OCI-LY7 (cell line): ENCODE measurements at regions not wholly inside any gene's neighbourhood (a gene's known extent, or its start where the extent isn't known, plus 50 kb on each side); places are given as distances from the start of the nearest gene placed in this dataset.
"Not testable (repeated sequence)": the region's sequence is repeated elsewhere in the genome, so short reads cannot be mapped to it uniquely, and the experiment has no call there.

ENCODE experiments used
- BruUV-seq: library from RNA; stranded (reverse); fragments of 400-500 nt; replicated peaks from 2 replicates; lab custom pipeline; 2021; lab: Mats Ljungman, UMichigan
- CTCF ChIA-PET: fragments of 300-600 bp; sonication (Branson Sonifier 250); formaldehyde crosslinking; loops from one replicate; lab custom pipeline; 2022; ENCODE audit warnings: antibody characterized with exemption; ENCODE audit not compliant: unreplicated experiment; lab: Charles Lee
- POLR2A ChIA-PET: fragments of 300-600 bp; sonication (Branson Sonifier 250); formaldehyde crosslinking; loops from one replicate; lab custom pipeline; 2022; ENCODE audit warnings: antibody characterized with exemption; lab: Charles Lee
- DNase-seq: peaks from one replicate; pipeline ENCODE4 v3.0.0-alpha.2; 2015; ENCODE audit warnings: low spot score
- H2AFZ ChIP-seq: fragments of 200-600 bp; sonication (generic), shearing (Covaris generic); 2 replicates; pipeline ENCODE4 v1.6.1; 2014; ENCODE audit warnings: mild to moderate bottlenecking, antibody characterized with exemption, low read length, moderate library complexity
- H3K27ac ChIP-seq: fragments of 200-600 bp; sonication (generic); 2 replicates; pipeline ENCODE4 v1.5.1; 2014; ENCODE audit warnings: mixed run types, low read depth, mild to moderate bottlenecking, moderate library complexity, low read length, inconsistent platforms; ENCODE audit not compliant: poor library complexity, severe bottlenecking
- H3K36me3 ChIP-seq: fragments of 200-600 bp; sonication (generic); 2 replicates; pipeline ENCODE4 v1.6.1; 2014; ENCODE audit warnings: mild to moderate bottlenecking, antibody characterized with exemption, low read length, moderate library complexity, mixed read lengths; ENCODE audit not compliant: insufficient read depth
- H3K4me1 ChIP-seq: fragments of 200-600 bp; sonication (generic); 2 replicates; pipeline ENCODE4 v1.5.1; 2014; ENCODE audit warnings: mild to moderate bottlenecking, low read length; ENCODE audit not compliant: insufficient read depth, poor library complexity, severe bottlenecking
- H3K4me2 ChIP-seq: fragments of 200-600 bp; sonication (generic); 2 replicates; pipeline ENCODE4 v1.6.1; 2014; ENCODE audit warnings: mild to moderate bottlenecking, low read length
- H3K4me3 ChIP-seq: fragments of 200-600 bp; sonication (generic); 2 replicates; pipeline ENCODE4 v1.5.1; 2014; ENCODE audit warnings: mild to moderate bottlenecking, low read depth, low read length; ENCODE audit not compliant: poor library complexity, severe bottlenecking
- H3K79me2 ChIP-seq: fragments of 200-600 bp; sonication (generic); 2 replicates; pipeline ENCODE4 v1.6.1; 2016; ENCODE audit warnings: low read depth, mild to moderate bottlenecking, low read length, moderate library complexity, mixed read lengths; ENCODE audit not compliant: insufficient read depth
- H3K9me2 ChIP-seq: fragments of 200-600 bp; sonication (generic); 2 replicates; pipeline ENCODE4 v1.6.1; 2016; ENCODE audit warnings: mild to moderate bottlenecking, low read length, mixed read lengths; ENCODE audit not compliant: insufficient read depth
- H3K9me3 ChIP-seq: fragments of 200-600 bp; sonication (generic); 2 replicates; pipeline ENCODE4 v1.6.1; 2014; ENCODE audit warnings: mild to moderate bottlenecking, mixed run types, low read length, mixed read lengths
- H4K20me1 ChIP-seq: fragments of 200-600 bp; sonication (generic); 2 replicates; pipeline ENCODE4 v1.6.1; 2014; ENCODE audit warnings: mild to moderate bottlenecking, antibody characterized with exemption, low read length, moderate library complexity, mixed read lengths; ENCODE audit not compliant: insufficient read depth
- EZH2phosphoT487 ChIP-seq: fragments of 200-600 bp; sonication (generic); IDR thresholded peaks from 2 replicates; pipeline ENCODE4 v1.6.1; 2018; ENCODE audit warnings: low read depth, borderline replicate concordance, mild to moderate bottlenecking, mixed run types, antibody characterized with exemption, low read length, moderate library complexity, mixed read lengths
- intact Hi-C: fragments of 100-400 bp; cut with micrococcal nuclease; formaldehyde crosslinking; loops from one replicate; pipeline ENCODE4 v1.10.0; 2022; ENCODE audit not compliant: unreplicated experiment
- TF ChIP-seq, protein P1 (sequence below): fragments of 200-600 bp; sonication (generic); conservative IDR thresholded peaks from 2 replicates; pipeline ENCODE4 v1.5.1; 2014; ENCODE audit warnings: mild to moderate bottlenecking, antibody characterized with exemption, low read length, moderate library complexity, mixed read lengths

DNA sequence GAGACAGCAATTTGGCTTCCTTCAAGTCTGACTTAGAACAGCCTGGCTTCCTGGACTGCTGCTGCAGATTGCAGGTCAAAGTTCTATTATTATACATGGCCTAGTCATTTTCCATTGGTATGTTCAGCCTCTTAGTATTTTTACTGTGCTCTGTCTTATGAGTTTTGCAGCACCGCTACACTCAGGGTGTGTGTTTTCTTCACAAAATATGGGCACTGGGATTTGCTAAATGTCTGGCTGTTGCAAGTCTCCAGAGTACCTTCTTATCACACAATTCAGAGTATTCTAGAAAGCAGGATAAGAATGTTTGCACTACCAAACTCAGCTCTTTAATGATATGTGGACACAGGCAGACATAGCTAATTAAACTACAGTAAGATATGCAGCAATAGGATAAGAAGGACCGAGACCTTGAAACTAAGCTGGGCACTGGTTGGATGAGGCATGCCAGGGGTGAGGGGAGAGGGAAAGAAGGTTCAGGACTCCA is 203.0 kb upstream of the PDZRN3 start:
- TF ChIP-seq, protein P1, sequence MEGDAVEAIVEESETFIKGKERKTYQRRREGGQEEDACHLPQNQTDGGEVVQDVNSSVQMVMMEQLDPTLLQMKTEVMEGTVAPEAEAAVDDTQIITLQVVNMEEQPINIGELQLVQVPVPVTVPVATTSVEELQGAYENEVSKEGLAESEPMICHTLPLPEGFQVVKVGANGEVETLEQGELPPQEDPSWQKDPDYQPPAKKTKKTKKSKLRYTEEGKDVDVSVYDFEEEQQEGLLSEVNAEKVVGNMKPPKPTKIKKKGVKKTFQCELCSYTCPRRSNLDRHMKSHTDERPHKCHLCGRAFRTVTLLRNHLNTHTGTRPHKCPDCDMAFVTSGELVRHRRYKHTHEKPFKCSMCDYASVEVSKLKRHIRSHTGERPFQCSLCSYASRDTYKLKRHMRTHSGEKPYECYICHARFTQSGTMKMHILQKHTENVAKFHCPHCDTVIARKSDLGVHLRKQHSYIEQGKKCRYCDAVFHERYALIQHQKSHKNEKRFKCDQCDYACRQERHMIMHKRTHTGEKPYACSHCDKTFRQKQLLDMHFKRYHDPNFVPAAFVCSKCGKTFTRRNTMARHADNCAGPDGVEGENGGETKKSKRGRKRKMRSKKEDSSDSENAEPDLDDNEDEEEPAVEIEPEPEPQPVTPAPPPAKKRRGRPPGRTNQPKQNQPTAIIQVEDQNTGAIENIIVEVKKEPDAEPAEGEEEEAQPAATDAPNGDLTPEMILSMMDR, result no peak
- TF ChIP-seq EZH2phosphoT487, result no peak
- H3K27ac ChIP-seq, result no peak overlapping the region
- DNase-seq, result no peak
- intact Hi-C loops, result no loop called here
- no peak overlapping the region for H3K4me3 ChIP-seq
- H3K9me3 ChIP-seq, result no peaks in the 10 kb centered on the region
- CTCF ChIA-PET, result interaction anchor here (1.0 kb wide), 1 partner anchor 32 kb away, joined by 3 read pairs; no protein-coding TSS in a partner anchor
- H3K9me2 ChIP-seq, result no peaks in the 10 kb centered on the region; the same call in 1 of the 2 replicates
- H3K4me2 ChIP-seq, result no peak overlapping the region; the same call in 1 of the 2 replicates
- H2AFZ ChIP-seq, result no peak overlapping the region
- no TSS peak for BruUV-seq
- POLR2A ChIA-PET, result interaction anchor here (0.8 kb wide), 1 partner anchor 8 kb away, joined by 4 read pairs; no protein-coding TSS in a partner anchor
- H4K20me1 ChIP-seq, result no peaks in the 10 kb centered on the region
- no peaks in the 10 kb centered on the region for H3K36me3 ChIP-seq
- H3K4me1 ChIP-seq, result no peaks in the 10 kb centered on the region
- H3K79me2 ChIP-seq, result no peaks in the 10 kb centered on the region

DNA sequence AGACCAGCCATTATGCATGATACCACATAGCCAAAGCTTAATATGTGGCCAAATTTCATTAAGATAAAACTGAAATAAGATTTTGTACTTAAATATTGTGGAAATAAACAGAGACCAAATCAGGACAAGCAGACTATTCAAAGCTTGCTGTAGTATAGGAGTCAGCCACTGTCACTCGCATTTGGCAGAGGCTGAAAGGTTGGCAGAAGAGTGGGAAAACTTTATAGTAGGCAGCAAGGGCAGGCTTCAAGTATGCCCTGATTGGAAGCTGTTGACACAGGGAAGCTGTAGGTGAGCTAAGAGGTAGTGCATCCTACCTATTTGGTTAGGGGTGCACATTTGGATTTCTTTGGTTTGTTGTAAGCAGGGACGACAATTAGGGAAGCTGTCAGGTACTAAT is 202.5 kb upstream of the PDZRN3 start:
- intact Hi-C loops, result no loop called here
- H3K4me1 ChIP-seq, result no peaks in the 10 kb centered on the region
- H3K4me2 ChIP-seq, result no peak overlapping the region
- H2AFZ ChIP-seq, result no peak overlapping the region; the same call in 1 of the 2 replicates
- ChIA-PET CTCF (interaction anchor here (1.0 kb wide), 1 partner anchor 33 kb away, joined by 3 read pairs; no protein-coding TSS in a partner anchor), POLR2A (no interaction called here)
- H3K4me3 ChIP-seq, result no peak overlapping the region
- no peak overlapping the region for H3K27ac ChIP-seq
- H4K20me1 ChIP-seq, result no peaks in the 10 kb centered on the region
- no peaks in the 10 kb centered on the region for H3K36me3 ChIP-seq
- no peaks in the 10 kb centered on the region for H3K79me2 ChIP-seq
- H3K9me3 ChIP-seq, result no peaks in the 10 kb centered on the region
- DNase-seq, result no peak
- no peaks in the 10 kb centered on the region for H3K9me2 ChIP-seq
- no TSS peak for BruUV-seq
- TF ChIP-seq EZH2phosphoT487, result no peak
- TF ChIP-seq, protein P1, result no peak

DNA sequence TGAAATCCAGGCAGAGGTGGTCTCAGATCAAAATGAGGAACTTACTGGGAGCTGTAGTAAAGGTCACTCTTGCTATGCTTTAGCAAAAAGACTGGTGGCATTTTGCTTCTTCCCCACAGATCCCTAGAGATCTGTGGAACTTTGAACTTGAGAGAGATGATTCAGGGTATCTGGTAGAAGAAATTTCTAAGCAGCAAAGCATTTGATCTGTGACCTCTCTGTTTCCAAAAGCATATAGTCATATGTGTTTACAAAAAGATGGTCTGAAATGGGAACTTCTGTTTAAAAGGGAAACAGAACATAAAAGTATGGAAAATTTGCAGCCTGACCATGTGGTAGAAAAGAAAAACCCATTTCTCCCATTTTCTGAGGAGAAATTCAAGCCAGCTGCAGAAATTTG is 196.2 kb upstream of the PDZRN3 start:
- H3K36me3 ChIP-seq, BruUV-seq, intact Hi-C loops, H3K4me3 ChIP-seq, H4K20me1 ChIP-seq, DNase-seq, H3K9me3 ChIP-seq, H3K4me1 ChIP-seq, H2AFZ ChIP-seq, H3K79me2 ChIP-seq, H3K4me2 ChIP-seq, CTCF ChIA-PET, H3K27ac ChIP-seq, H3K9me2 ChIP-seq: not testable (repeated sequence)
- POLR2A ChIA-PET, result interaction anchor here (0.6 kb wide), 1 partner anchor 31 kb away, joined by 3 read pairs; no protein-coding TSS in a partner anchor
